ENCODE measurements at regions not wholly inside any gene's neighbourhood (a gene's known extent, or its start where the extent isn't known, plus 50 kb on each side); places are given as distances from the start of the nearest gene placed in this dataset.

DNA sequence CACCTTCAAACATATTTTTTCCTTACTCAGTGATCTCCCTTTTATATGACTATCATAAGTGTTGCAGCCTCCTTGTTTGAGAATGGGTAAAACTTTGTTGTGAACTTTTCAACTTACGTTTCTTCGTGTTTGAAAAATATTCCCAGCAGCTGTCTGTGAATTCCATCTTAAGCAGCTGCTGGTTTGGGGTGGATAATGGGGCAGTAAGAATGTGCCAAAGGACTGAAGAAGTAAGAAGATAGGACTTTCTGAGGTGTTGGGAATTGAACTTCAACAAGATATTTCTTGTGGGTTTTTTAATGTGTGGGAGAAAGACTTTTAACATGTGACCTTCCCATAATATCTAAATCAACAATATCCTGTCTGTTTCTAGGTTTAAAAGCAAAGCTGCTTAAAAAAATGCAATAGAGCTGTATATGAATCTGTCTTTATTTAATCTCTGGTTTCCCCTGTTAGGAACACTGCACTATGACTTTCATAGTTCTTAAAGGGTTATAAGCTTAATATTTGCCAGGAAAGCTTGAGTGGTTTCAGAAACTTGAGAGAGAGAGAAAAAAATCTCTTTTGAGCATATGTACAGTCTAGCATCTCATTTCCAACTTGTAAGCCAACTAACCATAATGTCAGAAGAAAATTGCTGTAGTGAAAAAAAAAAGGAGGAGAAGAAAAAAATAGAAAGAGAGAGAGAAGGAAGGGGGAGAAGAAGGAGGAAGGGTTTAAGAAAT, 1659.2 kb upstream of the FLRT2 start:
- ChIA-PET CTCF (no interaction called here), POLR2A (no interaction called here)

DNA sequence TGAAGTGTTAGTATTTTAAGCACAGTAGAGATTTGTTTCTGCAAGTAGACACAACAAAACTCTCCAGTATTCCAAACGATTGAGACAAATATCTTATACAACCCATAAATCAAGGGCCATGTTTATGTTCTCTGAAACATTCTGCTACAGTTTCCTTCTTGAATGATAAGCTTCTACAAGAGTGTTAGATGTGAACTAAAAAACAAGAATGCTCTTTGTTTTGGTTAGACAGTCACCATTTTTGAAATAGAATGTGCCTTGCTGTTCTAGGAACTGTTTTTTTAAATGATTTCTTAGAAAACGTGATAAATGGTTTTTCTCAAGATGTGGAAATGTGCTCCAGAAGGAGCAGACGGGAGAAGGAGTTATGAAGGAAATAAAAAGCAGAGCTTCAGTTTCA, 1656.3 kb upstream of the FLRT2 start:
- H3K4me3 ChIP-seq = no peak overlapping the region
- FAIRE-seq (no peak), DNase-seq (ENCODE audit: low read depth in 1 of 2, low spot score in 1 of 2) (no peak), ATAC-seq (no peak)
- no peaks in the 10 kb centered on the region for H3K9me3 ChIP-seq
- CTCF ChIA-PET = no interaction called here
- no peak overlapping the region for H3K27ac ChIP-seq
- H3K4me2 ChIP-seq = no peak overlapping the region
- POLR2A ChIA-PET = no interaction called here
- TF ChIP-seq, protein P1, sequence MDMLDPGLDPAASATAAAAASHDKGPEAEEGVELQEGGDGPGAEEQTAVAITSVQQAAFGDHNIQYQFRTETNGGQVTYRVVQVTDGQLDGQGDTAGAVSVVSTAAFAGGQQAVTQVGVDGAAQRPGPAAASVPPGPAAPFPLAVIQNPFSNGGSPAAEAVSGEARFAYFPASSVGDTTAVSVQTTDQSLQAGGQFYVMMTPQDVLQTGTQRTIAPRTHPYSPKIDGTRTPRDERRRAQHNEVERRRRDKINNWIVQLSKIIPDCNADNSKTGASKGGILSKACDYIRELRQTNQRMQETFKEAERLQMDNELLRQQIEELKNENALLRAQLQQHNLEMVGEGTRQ (IDR thresholded peaks at IDR 0.05) = no peak
- TF ChIP-seq RFX5 (IDR thresholded peaks at IDR 0.05) (no peak), EHMT2 (IDR thresholded peaks at IDR 0.05; ENCODE audit: low read depth) (no peak), HOXB5 (CRISPR knock-in tag; IDR thresholded peaks at IDR 0.05) (no peak), FOXS1 (CRISPR knock-in tag; IDR thresholded peaks at IDR 0.05) (no peak), CHD4 (IDR thresholded peaks at IDR 0.05; ENCODE audit: borderline replicate concordance) (no peak), EHF (CRISPR knock-in tag; IDR thresholded peaks at IDR 0.05) (no peak), ZFP36 (IDR thresholded peaks at IDR 0.05; ENCODE audit: borderline replicate concordance, partially characterized antibody) (no peak), SMC3 (IDR thresholded peaks at IDR 0.05) (no peak)
- TF ChIP-seq, protein P2, sequence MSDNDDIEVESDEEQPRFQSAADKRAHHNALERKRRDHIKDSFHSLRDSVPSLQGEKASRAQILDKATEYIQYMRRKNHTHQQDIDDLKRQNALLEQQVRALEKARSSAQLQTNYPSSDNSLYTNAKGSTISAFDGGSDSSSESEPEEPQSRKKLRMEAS (IDR thresholded peaks at IDR 0.05) = no peak
- TF ChIP-seq, protein P3, sequence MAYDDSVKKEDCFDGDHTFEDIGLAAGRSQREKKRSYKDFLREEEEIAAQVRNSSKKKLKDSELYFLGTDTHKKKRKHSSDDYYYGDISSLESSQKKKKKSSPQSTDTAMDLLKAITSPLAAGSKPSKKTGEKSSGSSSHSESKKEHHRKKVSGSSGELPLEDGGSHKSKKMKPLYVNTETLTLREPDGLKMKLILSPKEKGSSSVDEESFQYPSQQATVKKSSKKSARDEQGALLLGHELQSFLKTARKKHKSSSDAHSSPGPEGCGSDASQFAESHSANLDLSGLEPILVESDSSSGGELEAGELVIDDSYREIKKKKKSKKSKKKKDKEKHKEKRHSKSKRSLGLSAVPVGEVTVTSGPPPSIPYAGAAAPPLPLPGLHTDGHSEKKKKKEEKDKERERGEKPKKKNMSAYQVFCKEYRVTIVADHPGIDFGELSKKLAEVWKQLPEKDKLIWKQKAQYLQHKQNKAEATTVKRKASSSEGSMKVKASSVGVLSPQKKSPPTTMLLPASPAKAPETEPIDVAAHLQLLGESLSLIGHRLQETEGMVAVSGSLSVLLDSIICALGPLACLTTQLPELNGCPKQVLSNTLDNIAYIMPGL (CRISPR knock-in tag; IDR thresholded peaks at IDR 0.05; ENCODE audit: borderline replicate concordance) = no peak
- TF ChIP-seq, protein P4, sequence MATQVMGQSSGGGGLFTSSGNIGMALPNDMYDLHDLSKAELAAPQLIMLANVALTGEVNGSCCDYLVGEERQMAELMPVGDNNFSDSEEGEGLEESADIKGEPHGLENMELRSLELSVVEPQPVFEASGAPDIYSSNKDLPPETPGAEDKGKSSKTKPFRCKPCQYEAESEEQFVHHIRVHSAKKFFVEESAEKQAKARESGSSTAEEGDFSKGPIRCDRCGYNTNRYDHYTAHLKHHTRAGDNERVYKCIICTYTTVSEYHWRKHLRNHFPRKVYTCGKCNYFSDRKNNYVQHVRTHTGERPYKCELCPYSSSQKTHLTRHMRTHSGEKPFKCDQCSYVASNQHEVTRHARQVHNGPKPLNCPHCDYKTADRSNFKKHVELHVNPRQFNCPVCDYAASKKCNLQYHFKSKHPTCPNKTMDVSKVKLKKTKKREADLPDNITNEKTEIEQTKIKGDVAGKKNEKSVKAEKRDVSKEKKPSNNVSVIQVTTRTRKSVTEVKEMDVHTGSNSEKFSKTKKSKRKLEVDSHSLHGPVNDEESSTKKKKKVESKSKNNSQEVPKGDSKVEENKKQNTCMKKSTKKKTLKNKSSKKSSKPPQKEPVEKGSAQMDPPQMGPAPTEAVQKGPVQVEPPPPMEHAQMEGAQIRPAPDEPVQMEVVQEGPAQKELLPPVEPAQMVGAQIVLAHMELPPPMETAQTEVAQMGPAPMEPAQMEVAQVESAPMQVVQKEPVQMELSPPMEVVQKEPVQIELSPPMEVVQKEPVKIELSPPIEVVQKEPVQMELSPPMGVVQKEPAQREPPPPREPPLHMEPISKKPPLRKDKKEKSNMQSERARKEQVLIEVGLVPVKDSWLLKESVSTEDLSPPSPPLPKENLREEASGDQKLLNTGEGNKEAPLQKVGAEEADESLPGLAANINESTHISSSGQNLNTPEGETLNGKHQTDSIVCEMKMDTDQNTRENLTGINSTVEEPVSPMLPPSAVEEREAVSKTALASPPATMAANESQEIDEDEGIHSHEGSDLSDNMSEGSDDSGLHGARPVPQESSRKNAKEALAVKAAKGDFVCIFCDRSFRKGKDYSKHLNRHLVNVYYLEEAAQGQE (IDR thresholded peaks at IDR 0.05) = no peak
- H3K4me1 ChIP-seq = no peaks in the 10 kb centered on the region
- 5% methylated on average over 3 of the region's 3 CpGs for WGBS (ENCODE audit: missing lambda C conversion rate)

More for the DNA sequence above, 1659.2 kb upstream of the FLRT2 start:
- FAIRE-seq (no peak), DNase-seq (ENCODE audit: low read depth in 1 of 2, low spot score in 1 of 2) (no peak), ATAC-seq (no peak)
- H3K9me3 ChIP-seq = no peaks in the 10 kb centered on the region
- H3K27ac ChIP-seq = no peak overlapping the region
- H3K4me3 ChIP-seq = no peak overlapping the region
- TF ChIP-seq FOXS1 (CRISPR knock-in tag; IDR thresholded peaks at IDR 0.05) (no peak), RARB (CRISPR knock-in tag; IDR thresholded peaks at IDR 0.05) (no peak), RFX5 (IDR thresholded peaks at IDR 0.05) (no peak)
- no peak overlapping the region for H3K4me2 ChIP-seq
- no peaks in the 10 kb centered on the region for H3K4me1 ChIP-seq
- 12% methylated on average over 2 of the region's 2 CpGs for WGBS (ENCODE audit: missing lambda C conversion rate)

DNA sequence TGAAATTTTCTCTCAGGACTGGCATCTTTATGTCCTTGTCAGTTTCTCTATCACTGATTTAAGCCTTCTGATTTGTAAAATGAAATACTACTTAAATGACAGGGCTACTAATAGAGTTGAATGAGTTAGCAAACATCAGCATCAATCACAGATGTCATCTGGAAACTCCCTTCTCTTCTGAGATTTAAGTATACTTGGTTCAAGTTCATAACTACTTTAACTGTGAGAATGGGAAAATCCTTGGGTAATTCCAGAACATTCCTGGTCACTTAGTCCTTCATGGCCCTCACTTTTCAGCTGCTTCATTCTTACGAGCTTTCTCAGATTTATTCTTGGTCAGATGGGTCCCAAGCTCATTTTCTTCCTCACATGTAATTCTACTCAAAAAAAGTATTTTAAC, 1655.3 kb upstream of the FLRT2 start:
- H3K9me3 ChIP-seq = no peaks in the 10 kb centered on the region
- ATAC-seq (no peak), DNase-seq (ENCODE audit: low read depth in 1 of 2, low spot score in 1 of 2) (no peak), FAIRE-seq (no peak)
- H3K4me3 ChIP-seq = no peak overlapping the region
- no peak overlapping the region for H3K27ac ChIP-seq
- 6% methylated on average over 1 of the region's 1 CpG for WGBS (ENCODE audit: missing lambda C conversion rate)
- POLR2A ChIA-PET = no interaction called here
- CTCF ChIA-PET = no interaction called here
- H3K4me2 ChIP-seq = no peak overlapping the region
- no peaks in the 10 kb centered on the region for H3K4me1 ChIP-seq
- TF ChIP-seq CHD4 (IDR thresholded peaks at IDR 0.05; ENCODE audit: borderline replicate concordance) (no peak), RCOR1 (IDR thresholded peaks at IDR 0.05; ENCODE audit: low read depth, low read length) (no peak), RAD21 (conservative IDR thresholded peaks at IDR 0.05 in 1 of 2, IDR thresholded peaks at IDR 0.05 in 1 of 2) (no peak), SMC3 (IDR thresholded peaks at IDR 0.05) (no peak), RNF2 (IDR thresholded peaks at IDR 0.05; ENCODE audit: borderline replicate concordance, low read depth) (no peak), RFX5 (IDR thresholded peaks at IDR 0.05) (no peak), CBX8 (IDR thresholded peaks at IDR 0.05) (no peak), CBX2 (IDR thresholded peaks at IDR 0.05; ENCODE audit: borderline replicate concordance, low read depth) (no peak), HDAC2 (IDR thresholded peaks at IDR 0.05) (no peak), RARB (CRISPR knock-in tag; IDR thresholded peaks at IDR 0.05) (no peak)
- TF ChIP-seq, protein P4 (IDR thresholded peaks at IDR 0.05) = no peak
- TF ChIP-seq, protein P3 (CRISPR knock-in tag; IDR thresholded peaks at IDR 0.05; ENCODE audit: borderline replicate concordance) = no peak
